ENCODE measurements at regions not wholly inside any gene's neighbourhood (a gene's known extent, or its start where the extent isn't known, plus 50 kb on each side); places are given as distances from the start of the nearest gene placed in this dataset.

- TF ChIP-seq CTCF (IDR thresholded peaks at IDR 0.05) (no peak), POLR2AphosphoS5 (IDR thresholded peaks at IDR 0.05) (no peak), POLR2A (IDR thresholded peaks at IDR 0.05) (no peak)
Measured at GRCh38 chr3:139182143-139182542, 137.5 kb upstream of the PRR23C start.
